ENCODE measurements at regions not wholly inside any gene's neighbourhood (a gene's known extent, or its start where the extent isn't known, plus 50 kb on each side); places are given as distances from the start of the nearest gene placed in this dataset.
"Not testable (repeated sequence)": the region's sequence is repeated elsewhere in the genome, so short reads cannot be mapped to it uniquely, and the experiment has no call there.

- DNase-seq (ENCODE audit: low spot score): no peak
Observed at GRCh38 chr15:98277602-98278001, 317.1 kb downstream of the ARRDC4 start.

DNA sequence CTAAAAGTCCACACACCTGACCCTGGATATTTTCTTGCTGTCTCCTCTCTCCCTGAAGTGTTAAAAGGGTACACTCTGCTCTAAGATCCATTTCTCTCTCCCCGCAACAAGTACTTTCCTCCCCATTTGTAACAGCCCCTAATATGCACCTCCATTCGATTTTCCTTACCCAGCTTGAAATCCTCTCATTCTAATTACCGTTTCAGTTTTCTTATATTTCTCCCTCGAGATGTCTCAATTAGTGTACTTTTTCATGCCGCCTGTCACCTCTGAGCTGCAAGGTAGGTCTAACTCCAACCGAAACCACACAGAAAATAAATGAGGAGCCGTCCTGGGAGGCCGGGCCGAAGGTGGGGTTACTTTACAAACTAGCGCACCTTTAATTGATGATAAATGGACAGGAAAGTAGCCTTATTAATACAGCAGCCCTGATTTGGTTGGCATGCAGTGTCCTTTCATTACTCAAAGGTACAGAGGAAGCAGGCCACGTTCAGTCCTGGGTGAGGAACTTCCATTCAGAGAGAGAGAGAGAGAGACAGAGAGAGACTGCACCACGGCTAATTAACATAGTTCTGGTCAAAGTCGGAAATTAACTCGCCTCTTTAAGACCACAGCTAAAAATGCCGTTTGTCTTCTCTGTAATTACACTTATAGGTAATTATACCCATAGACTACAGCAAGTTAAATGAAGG lies 319.9 kb downstream of the ARRDC4 start:
- no peak for DNase-seq (ENCODE audit: low spot score)

GRCh38 chr15:98281130-98281529 lies 320.6 kb downstream of the ARRDC4 start:
- DNase-seq (ENCODE audit: low spot score): no peak

DNA sequence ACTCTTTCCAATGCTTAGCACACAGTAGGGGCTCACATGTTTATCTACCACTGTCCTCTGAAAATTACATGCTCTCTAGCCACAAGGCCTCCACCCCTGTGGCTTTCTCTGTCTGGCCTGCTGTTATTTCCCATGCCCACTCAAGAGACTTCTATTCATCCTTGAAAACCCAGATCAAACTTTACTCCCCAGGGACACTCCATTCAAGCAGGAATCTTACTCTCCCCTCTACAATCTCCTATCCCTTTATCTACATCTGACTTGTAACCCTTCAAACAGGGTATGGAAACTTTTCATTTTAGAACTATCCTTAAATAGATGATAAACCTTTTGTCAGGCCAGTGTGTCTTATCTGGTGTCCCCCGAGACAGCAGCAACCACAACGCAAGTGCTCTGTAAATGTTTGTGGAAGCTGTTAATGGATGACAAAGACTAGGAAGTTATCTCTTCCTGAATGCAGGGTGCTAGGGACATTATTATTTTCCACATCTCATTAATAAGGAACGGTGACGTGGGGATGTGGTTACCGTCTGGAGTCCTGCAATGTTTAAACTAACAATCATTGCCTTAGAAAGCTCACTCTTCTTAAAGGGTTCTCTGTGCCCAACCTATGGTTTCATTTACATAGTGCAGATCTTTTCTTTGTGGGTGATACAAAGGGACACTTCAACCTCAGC lies 322.3 kb downstream of the ARRDC4 start:
- DNase-seq (ENCODE audit: low spot score): no peak

DNA sequence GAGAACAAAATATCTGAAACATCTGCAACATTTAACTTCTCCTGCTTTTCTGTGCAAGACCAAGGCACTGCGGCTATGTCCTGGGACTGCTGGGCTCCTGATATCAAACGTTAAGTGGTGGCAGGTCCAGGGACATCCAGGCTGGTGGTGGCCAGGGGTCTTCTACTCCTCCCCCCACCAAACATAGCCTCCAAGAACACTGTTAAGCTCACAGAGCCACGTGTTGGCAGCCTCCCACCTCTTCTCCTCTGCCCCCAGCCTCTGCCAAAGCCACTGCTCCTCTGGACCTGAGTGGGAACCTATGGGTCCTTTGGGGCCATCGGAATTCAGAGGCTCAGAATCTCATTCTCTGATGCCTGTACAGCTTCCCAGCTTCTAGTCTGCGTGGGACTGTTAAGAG lies 325.7 kb downstream of the ARRDC4 start:
- DNase-seq (ENCODE audit: low spot score): no peak

- DNase-seq (ENCODE audit: low spot score): no peak
Observed at GRCh38 chr15:98286831-98287230, 326.3 kb downstream of the ARRDC4 start.

DNA sequence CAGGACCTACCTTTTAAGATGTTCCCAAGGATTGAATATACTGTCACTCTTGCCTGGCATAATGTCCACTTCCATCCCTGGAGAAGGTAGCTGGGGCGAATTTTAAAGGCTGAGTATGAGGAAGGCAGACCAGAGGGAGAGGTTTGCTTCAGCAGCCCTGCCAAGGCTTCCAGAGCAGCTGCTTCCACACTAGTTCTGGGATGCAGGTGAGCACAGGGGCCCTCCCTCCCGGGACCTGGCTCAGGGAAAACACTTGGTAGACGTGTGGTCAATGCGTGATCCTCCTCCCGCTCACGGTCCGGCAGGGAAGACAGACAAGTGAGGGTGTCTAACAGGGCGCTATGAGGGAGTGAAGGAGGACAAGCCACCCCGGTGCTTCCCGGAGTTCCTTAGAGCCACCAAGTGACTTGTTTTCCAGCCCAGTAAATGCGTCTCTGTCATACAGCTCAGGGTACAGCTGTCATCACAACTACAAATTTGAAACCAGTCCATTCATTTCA lies 327.6 kb downstream of the ARRDC4 start:
- DNase-seq (ENCODE audit: low spot score): no peak

- DNase-seq (ENCODE audit: low spot score): no peak
Observed at GRCh38 chr15:98289747-98290146, 329.2 kb downstream of the ARRDC4 start.

- DNase-seq (ENCODE audit: low spot score): no peak
Observed at GRCh38 chr15:98292442-98293240, 332.1 kb downstream of the ARRDC4 start.

DNA sequence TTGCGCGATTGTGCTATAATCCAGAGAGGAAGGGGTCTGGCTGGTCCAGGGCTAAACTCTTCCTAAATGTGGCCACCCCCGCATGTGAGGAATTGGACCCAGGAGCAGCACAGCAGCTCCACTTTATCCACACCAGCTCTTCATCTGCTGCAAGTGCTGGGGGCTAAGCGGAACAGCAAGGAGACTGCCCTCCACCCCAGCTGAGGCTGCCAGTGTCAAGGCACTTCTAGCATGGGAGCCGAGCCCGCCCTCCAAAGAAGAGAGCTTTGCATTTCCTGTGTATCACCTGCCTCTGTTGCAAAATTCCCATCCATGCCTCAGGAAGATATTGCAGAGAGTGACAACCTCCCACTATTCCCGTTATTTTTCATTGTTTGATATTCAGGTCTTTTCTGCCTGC lies 333.6 kb downstream of the ARRDC4 start:
- no peak for DNase-seq (ENCODE audit: low spot score)

DNA sequence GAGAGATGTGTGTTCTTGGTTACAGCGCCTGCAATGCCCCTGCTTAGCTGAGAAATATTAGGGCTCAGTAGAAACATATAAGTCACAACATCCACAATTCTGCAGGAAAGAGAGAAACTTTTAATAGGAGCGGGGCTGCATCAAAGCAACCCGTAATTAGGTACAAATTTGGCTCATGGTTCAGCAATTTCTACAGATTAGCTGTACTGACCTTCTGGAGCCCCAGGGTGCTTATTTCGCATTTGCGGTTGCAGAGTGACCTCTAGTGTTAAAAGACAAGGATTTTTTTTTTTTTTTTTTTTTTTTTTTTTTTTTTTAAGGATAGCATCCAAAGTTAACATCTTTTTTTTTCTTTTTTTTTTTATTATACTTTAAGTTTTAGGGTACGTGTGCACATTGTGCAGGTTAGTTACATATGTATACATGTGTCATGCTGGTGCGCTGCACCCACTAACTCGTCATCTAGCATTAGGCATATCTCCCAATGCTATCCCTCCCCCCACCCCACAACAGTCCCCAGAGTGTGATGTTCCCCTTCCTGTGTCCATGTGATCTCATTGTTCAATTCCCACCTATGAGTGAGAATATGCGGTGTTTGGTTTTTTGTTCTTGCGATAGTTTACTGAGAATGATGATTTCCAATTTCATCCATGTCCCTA lies 334.7 kb downstream of the ARRDC4 start:
- not testable (repeated sequence) for DNase-seq (ENCODE audit: low spot score)

- no peak for DNase-seq (ENCODE audit: low spot score)
Observed at GRCh38 chr15:98296653-98297052, 336.1 kb downstream of the ARRDC4 start.

GRCh38 chr15:98304371-98304770 lies 343.9 kb downstream of the ARRDC4 start:
- no peak for DNase-seq (ENCODE audit: low spot score)

GRCh38 chr15:98308117-98308516 lies 340.2 kb upstream of the IGF1R start:
- DNase-seq (ENCODE audit: low spot score): no peak

GRCh38 chr15:98311566-98312188 lies 336.7 kb upstream of the IGF1R start:
- peak; percentile 88 for DNase-seq (ENCODE audit: low spot score)

- DNase-seq (ENCODE audit: low spot score): no peak
Observed at GRCh38 chr15:98312913-98313312, 335.4 kb upstream of the IGF1R start.

- no peak for DNase-seq (ENCODE audit: low spot score)
Observed at GRCh38 chr15:98315971-98316370, 332.4 kb upstream of the IGF1R start.

- DNase-seq (ENCODE audit: low spot score): no peak
Observed at GRCh38 chr15:98321896-98322295, 326.4 kb upstream of the IGF1R start.

GRCh38 chr15:98322581-98322980 lies 325.8 kb upstream of the IGF1R start:
- no peak for DNase-seq (ENCODE audit: low spot score)

DNA sequence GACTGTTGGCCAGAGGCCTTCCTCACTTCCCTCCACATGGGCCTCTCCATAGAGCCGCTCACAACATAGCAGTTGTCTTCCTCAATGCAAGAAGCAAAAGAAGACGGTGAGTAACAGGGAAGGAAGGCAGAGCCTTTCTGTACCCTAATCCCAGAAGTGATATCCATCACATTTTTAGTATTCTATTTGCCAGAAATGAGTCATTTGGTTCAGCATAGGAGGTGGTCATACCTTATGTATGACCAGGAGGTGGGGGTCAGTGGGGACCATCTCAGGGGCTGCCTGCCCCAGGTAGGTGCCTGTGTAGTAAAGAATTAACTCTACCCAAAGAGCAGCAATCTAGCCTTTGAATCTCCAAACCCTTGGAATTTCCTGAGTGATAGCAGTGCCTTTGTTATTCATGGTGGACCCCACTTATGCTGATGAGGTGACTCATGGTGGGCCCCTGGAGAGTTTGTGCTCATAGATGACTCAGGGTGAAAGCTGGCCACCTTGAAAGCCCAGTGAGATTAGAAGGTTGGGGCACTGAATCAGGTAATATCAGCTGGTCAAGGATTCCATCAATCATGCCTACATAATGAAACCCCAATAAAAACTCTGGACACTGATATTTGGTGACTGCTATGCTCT lies 323.9 kb upstream of the IGF1R start:
- DNase-seq (ENCODE audit: low spot score): no peak

GRCh38 chr15:98326804-98327203 lies 321.5 kb upstream of the IGF1R start:
- DNase-seq (ENCODE audit: low spot score): no peak
